CD14-positive monocyte (primary cell): ENCODE measurements at regions not wholly inside any gene's neighbourhood (a gene's known extent, or its start where the extent isn't known, plus 50 kb on each side); places are given as distances from the start of the nearest gene placed in this dataset. TPM values are rescaled to one million over a fixed set of nuclear protein-coding genes. Genes with fewer than 3 reads are reported as not detected.

ENCODE experiments used
- DNase-seq, 3 donors: peaks; one replicate each; pipeline ENCODE4 v3.0.0-alpha.2; 2011 to 2022
- H2AFZ ChIP-seq: 2 replicates; pipeline ENCODE4 v1.6.0; 2012; ENCODE audit warnings: mild to moderate bottlenecking, low read depth, low read length, inconsistent platforms; ENCODE audit not compliant: insufficient read depth, poor library complexity, severe bottlenecking
- H3K27ac ChIP-seq, 2 donors: 1 replicate in 1 of 2; 2 replicates in 1 of 2; pipeline ENCODE4 v1.5.1; 2012 to 2013; ENCODE audit warnings: low read length in 2 of 2, control low read depth in 1 of 2, inconsistent platforms in 1 of 2, low read depth in 1 of 2, mild to moderate bottlenecking in 1 of 2
- H3K27me3 ChIP-seq, 2 donors: one replicate each; pipeline versions ENCODE4 v1.6.0 to v1.6.1; 2011 to 2013; ENCODE audit warnings: low read length in 2 of 2; ENCODE audit not compliant: control insufficient read depth in 2 of 2, insufficient read depth in 2 of 2
- H3K36me3 ChIP-seq, 2 donors: replicated peaks in 1 of 2; 1 replicate in 1 of 2; 2 replicates in 1 of 2; pipeline versions ENCODE4 v1.5.1 to v1.6.1; 2012 to 2013; ENCODE audit warnings: low read length in 2 of 2, control low read depth in 1 of 2, inconsistent platforms in 1 of 2, mild to moderate bottlenecking in 1 of 2; ENCODE audit not compliant: insufficient read depth in 2 of 2, control insufficient read depth in 1 of 2
- H3K4me1 ChIP-seq, 2 donors: 1 replicate in 1 of 2; 2 replicates in 1 of 2; pipeline versions ENCODE4 v1.5.1 to v1.6.1; 2012 to 2013; ENCODE audit warnings: low read length in 2 of 2, control low read depth in 1 of 2, inconsistent platforms in 1 of 2, mild to moderate bottlenecking in 1 of 2, moderate library complexity in 1 of 2; ENCODE audit not compliant: insufficient read depth in 2 of 2, control insufficient read depth in 1 of 2
- H3K4me2 ChIP-seq: replicated peaks from 2 replicates; pipeline ENCODE3; 2012; ENCODE audit warnings: low read length, moderate library complexity, mild to moderate bottlenecking; ENCODE audit not compliant: poor library complexity, severe bottlenecking; ENCODE audit errors: extremely low read depth
- H3K4me3 ChIP-seq, 3 experiments: fragments of 200-600 bp in 1 of 3; sonication (generic) in 1 of 3; replicated peaks in 1 of 3; 1 replicate in 2 of 3; 2 replicates in 1 of 3; pipeline ENCODE4 v1.5.1; 2011 to 2013; ENCODE audit warnings: low read length in 3 of 3, mild to moderate bottlenecking in 3 of 3, control low read depth in 2 of 3, low read depth in 2 of 3, inconsistent platforms in 1 of 3, moderate library complexity in 1 of 3
- H3K79me2 ChIP-seq: 2 replicates; pipeline ENCODE4 v1.6.0; 2012; ENCODE audit warnings: mild to moderate bottlenecking, control low read depth, inconsistent platforms, low read length, moderate library complexity; ENCODE audit not compliant: insufficient read depth
- H3K9ac ChIP-seq: 2 replicates; pipeline ENCODE4 v1.6.0; 2017; ENCODE audit warnings: low read length, mild to moderate bottlenecking; ENCODE audit not compliant: insufficient read depth, poor library complexity, severe bottlenecking
- H3K9me3 ChIP-seq, 2 donors: replicated peaks in 1 of 2; 1 replicate in 1 of 2; 2 replicates in 1 of 2; pipeline versions ENCODE4 v1.5.1 to v1.6.1; 2012 to 2013; ENCODE audit warnings: low read length in 2 of 2, control low read depth in 1 of 2; ENCODE audit not compliant: control insufficient read depth in 1 of 2, insufficient read depth in 1 of 2
- H4K20me1 ChIP-seq: 2 replicates; pipeline ENCODE4 v1.6.0; 2012; ENCODE audit warnings: mild to moderate bottlenecking, low read length, control low read depth, moderate library complexity; ENCODE audit not compliant: insufficient read depth
- H3K27ac Mint-ChIP-seq, 7 donors: one replicate each; pipeline ENCODE4 v1.8.0; 2020; ENCODE audit warnings: mild to moderate bottlenecking in 7 of 7, mixed read lengths in 7 of 7, moderate library complexity in 6 of 7, inconsistent platforms in 2 of 7
- H3K27me3 Mint-ChIP-seq, 3 donors: one replicate each; pipeline ENCODE4 v1.8.0; 2021 to 2022; ENCODE audit warnings: low read depth in 3 of 3, mild to moderate bottlenecking in 3 of 3, mixed read lengths in 3 of 3, moderate library complexity in 3 of 3, inconsistent platforms in 1 of 3
- H3K36me3 Mint-ChIP-seq, 2 donors: one replicate each; pipeline ENCODE4 v1.8.0; 2020; ENCODE audit warnings: mixed read lengths in 2 of 2, inconsistent platforms in 1 of 2, mild to moderate bottlenecking in 1 of 2
- H3K4me1 Mint-ChIP-seq: one replicate; pipeline ENCODE4 v1.8.0; 2020; ENCODE audit warnings: mild to moderate bottlenecking, mixed read lengths
- H3K4me3 Mint-ChIP-seq, 2 donors: one replicate each; pipeline ENCODE4 v1.8.0; 2020; ENCODE audit warnings: mild to moderate bottlenecking in 2 of 2, mixed read lengths in 2 of 2, moderate library complexity in 1 of 2
- H3K9me3 Mint-ChIP-seq, 7 donors: one replicate each; pipeline ENCODE4 v1.8.0; 2020 to 2022; ENCODE audit warnings: mixed read lengths in 7 of 7, mild to moderate bottlenecking in 6 of 7, moderate library complexity in 6 of 7, inconsistent platforms in 2 of 7
- CTCF ChIP-seq: fragments of 200-600 bp; IDR thresholded peaks from one replicate; pipeline ENCODE4 v1.8.0; 2022; ENCODE audit warnings: antibody characterized with exemption, mild to moderate bottlenecking
- WGBS: methylation state at CpG from one replicate; pipeline ENCODE4 v1.1.5; 2013; ENCODE audit warnings: missing lambda C conversion rate; ENCODE audit not compliant: insufficient coverage; 5-methylcytosine and 5-hydroxymethylcytosine counted together
- intact Hi-C, 2 donors: fragments of 100-400 bp; cut with micrococcal nuclease; formaldehyde crosslinking; loops; one replicate each; pipeline versions ENCODE4 v1.15.0 to v1.15.1; 2023
- small RNA-seq: library from RNA; depleted of rRNA; stranded (forward); fragments of <200 nt; gene quantifications from one replicate; pipeline ENCODE3, GENCODE V24; 2012; ENCODE audit warnings: low read depth; ENCODE audit not compliant: insufficient read length

GRCh38 chrX:144379156-144379555 is 495.3 kb downstream of the UBE2NL start:
- Mint-ChIP-seq H3K9me3 (peaks cover 0 to 5% (median 2%) of the 10 kb centered on the region in 7 donors), H3K36me3 (no peaks in the 10 kb centered on the region), H3K27ac (no peak overlapping the region), H3K4me1 (no peaks in the 10 kb centered on the region), H3K27me3 (peaks cover 0 to 1% (median 0%) of the 10 kb centered on the region in 3 donors), H3K4me3 (no peak overlapping the region)
- no peak overlapping the region for H3K9ac ChIP-seq
- intact Hi-C loops = no loop called here
- no peaks in the 10 kb centered on the region for H3K79me2 ChIP-seq
- H3K9me3 ChIP-seq = peaks cover 0 to 7% of the 10 kb centered on the region in 2 donors
- no peaks in the 10 kb centered on the region for H3K4me1 ChIP-seq
- H3K27me3 ChIP-seq = no peaks in the 10 kb centered on the region
- no peak overlapping the region for H3K27ac ChIP-seq
- H2AFZ ChIP-seq = no peak overlapping the region
- H3K4me3 ChIP-seq = no peak overlapping the region
- H4K20me1 ChIP-seq = no peaks in the 10 kb centered on the region
- WGBS = 83% methylated on average over 2 of the region's 3 CpGs
- no peaks in the 10 kb centered on the region for H3K36me3 ChIP-seq
- no peak for DNase-seq
- no peak overlapping the region for H3K4me2 ChIP-seq
- no peak for TF ChIP-seq CTCF

- Histone ChIP-seq H3K4me3 (no peak overlapping the region), H4K20me1 (no peaks in the 10 kb centered on the region), H3K9ac (no peak overlapping the region), H3K4me2 (no peak overlapping the region), H3K27ac (no peak overlapping the region), H3K36me3 (no peaks in the 10 kb centered on the region), H3K79me2 (no peaks in the 10 kb centered on the region), H3K4me1 (no peaks in the 10 kb centered on the region), H2AFZ (no peak overlapping the region), H3K9me3 (no peaks in the 10 kb centered on the region), H3K27me3 (no peaks in the 10 kb centered on the region)
- no CpG with 5 or more reads among the region's 1 CpG for WGBS
- Mint-ChIP-seq H3K4me1 (no peaks in the 10 kb centered on the region), H3K9me3 (peaks cover 0 to 3% (median 0%) of the 10 kb centered on the region in 7 donors), H3K27me3 (no peaks in the 10 kb centered on the region), H3K36me3 (no peaks in the 10 kb centered on the region), H3K27ac (no peak overlapping the region), H3K4me3 (no peak overlapping the region)
- TF ChIP-seq CTCF = no peak
- no peak for DNase-seq
- intact Hi-C loops = no loop called here
These were observed 504.9 kb downstream of the UBE2NL start for GRCh38 chrX:144388738-144389137.

Small RNAs in the stretch of these regions (small RNA-seq; reads per million reads assigned to genes)
- not detected for gene AC234064.1
